ENCODE measurements at regions not wholly inside any gene's neighbourhood (a gene's known extent, or its start where the extent isn't known, plus 50 kb on each side); places are given as distances from the start of the nearest gene placed in this dataset.

DNA sequence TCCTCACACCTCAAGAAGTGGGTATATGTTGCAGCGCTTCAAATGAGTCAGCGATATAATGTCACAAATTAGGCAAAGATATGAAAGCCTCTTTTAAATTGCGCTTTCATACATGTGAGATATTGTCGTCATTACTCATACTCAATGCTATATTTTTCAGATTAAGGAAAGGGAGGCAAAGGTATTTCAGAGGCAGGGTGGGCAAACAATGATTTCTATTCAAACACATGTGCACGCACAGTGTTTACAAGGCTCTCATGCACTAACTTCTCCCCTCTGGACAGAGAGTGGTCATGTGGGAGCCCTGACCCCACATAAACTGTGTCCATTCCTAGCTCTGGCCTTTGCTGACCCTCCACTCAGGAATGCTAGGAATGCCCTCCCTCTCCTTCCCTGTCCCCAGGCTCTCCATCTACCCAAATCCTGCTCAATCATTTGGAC, 112.1 kb upstream of the TMEM170B start:
- no peak for ATAC-seq
- TF ChIP-seq ZFP30 (CRISPR knock-in tag; IDR thresholded peaks at IDR 0.05): no peak

DNA sequence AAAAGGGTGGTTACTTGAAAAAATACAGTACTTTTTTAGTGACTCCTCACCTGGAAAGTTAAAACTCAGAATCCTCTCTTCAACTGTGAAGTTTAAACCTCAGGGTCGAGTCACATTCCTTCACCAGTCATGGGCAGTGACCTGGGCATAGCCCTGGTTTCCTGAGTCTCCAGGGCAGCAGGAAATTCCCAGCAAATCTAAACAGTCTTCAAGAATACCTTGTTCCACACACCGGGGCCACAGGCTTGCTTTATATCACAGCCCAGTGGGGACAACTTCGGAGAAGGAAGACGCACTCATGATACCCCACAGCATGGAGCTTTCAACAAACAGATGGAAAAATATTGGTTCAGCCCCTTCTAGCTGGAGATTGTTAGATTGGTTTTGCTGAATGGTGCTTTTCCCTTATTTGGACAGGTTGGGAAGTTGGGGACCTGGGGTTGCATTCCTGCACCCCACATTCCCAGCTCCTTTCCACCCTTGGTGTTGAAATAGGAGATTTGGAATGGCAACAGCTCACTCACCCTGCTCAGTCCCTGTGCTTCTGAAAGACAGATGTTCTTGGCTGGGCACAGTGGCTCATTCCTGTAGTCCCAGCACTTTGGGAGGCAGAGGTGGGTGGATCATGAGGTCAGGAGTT, 113.0 kb upstream of the TMEM170B start:
- no peak for TF ChIP-seq SNAI2 (CRISPR knock-in tag; IDR thresholded peaks at IDR 0.05)
- no peak for TF ChIP-seq TCF4 (CRISPR knock-in tag; IDR thresholded peaks at IDR 0.05; ENCODE audit: borderline replicate concordance)
- ATAC-seq: no peak

DNA sequence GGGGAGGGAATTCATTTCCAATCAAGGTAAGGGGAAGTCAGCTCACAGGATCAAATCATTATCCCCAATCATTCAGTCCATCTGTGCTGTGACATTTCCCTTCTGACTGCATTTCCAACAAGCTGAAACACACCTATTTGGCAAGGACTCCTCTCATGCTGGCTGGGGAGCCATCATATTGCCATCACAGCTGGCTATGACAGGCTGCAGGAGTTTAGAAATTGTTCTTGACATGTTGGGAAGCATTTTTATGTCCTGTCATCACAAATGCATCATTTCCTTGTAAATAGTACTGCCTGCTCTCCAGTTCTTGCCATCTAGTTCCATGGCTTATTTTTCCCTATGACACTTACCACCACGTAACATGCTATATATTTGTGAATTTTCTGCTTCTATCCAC, 113.9 kb upstream of the TMEM170B start:
- no peak for ATAC-seq
- TF ChIP-seq TOX (CRISPR knock-in tag; IDR thresholded peaks at IDR 0.05; ENCODE audit: borderline replicate concordance): no peak
- TF ChIP-seq, protein P1, sequence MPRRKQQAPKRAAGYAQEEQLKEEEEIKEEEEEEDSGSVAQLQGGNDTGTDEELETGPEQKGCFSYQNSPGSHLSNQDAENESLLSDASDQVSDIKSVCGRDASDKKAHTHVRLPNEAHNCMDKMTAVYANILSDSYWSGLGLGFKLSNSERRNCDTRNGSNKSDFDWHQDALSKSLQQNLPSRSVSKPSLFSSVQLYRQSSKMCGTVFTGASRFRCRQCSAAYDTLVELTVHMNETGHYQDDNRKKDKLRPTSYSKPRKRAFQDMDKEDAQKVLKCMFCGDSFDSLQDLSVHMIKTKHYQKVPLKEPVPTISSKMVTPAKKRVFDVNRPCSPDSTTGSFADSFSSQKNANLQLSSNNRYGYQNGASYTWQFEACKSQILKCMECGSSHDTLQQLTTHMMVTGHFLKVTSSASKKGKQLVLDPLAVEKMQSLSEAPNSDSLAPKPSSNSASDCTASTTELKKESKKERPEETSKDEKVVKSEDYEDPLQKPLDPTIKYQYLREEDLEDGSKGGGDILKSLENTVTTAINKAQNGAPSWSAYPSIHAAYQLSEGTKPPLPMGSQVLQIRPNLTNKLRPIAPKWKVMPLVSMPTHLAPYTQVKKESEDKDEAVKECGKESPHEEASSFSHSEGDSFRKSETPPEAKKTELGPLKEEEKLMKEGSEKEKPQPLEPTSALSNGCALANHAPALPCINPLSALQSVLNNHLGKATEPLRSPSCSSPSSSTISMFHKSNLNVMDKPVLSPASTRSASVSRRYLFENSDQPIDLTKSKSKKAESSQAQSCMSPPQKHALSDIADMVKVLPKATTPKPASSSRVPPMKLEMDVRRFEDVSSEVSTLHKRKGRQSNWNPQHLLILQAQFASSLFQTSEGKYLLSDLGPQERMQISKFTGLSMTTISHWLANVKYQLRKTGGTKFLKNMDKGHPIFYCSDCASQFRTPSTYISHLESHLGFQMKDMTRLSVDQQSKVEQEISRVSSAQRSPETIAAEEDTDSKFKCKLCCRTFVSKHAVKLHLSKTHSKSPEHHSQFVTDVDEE (CRISPR knock-in tag; IDR thresholded peaks at IDR 0.05): no peak
- TF ChIP-seq GLIS3 (CRISPR knock-in tag; IDR thresholded peaks at IDR 0.05): no peak
- no peak for TF ChIP-seq ARNTL (CRISPR knock-in tag; IDR thresholded peaks at IDR 0.05; ENCODE audit: borderline replicate concordance, low read depth)
- TF ChIP-seq, protein P2, sequence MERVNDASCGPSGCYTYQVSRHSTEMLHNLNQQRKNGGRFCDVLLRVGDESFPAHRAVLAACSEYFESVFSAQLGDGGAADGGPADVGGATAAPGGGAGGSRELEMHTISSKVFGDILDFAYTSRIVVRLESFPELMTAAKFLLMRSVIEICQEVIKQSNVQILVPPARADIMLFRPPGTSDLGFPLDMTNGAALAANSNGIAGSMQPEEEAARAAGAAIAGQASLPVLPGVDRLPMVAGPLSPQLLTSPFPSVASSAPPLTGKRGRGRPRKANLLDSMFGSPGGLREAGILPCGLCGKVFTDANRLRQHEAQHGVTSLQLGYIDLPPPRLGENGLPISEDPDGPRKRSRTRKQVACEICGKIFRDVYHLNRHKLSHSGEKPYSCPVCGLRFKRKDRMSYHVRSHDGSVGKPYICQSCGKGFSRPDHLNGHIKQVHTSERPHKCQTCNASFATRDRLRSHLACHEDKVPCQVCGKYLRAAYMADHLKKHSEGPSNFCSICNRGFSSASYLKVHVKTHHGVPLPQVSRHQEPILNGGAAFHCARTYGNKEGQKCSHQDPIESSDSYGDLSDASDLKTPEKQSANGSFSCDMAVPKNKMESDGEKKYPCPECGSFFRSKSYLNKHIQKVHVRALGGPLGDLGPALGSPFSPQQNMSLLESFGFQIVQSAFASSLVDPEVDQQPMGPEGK (CRISPR knock-in tag; IDR thresholded peaks at IDR 0.05; ENCODE audit: borderline replicate concordance): no peak
- no peak for TF ChIP-seq ZNF8 (CRISPR knock-in tag; IDR thresholded peaks at IDR 0.05)
- no peak for TF ChIP-seq ISL1 (CRISPR knock-in tag; IDR thresholded peaks at IDR 0.05)
- TF ChIP-seq SNAI2 (CRISPR knock-in tag; IDR thresholded peaks at IDR 0.05): no peak
- no peak for TF ChIP-seq ZNF70 (CRISPR knock-in tag; IDR thresholded peaks at IDR 0.05)
- TF ChIP-seq ZFP30 (CRISPR knock-in tag; IDR thresholded peaks at IDR 0.05): no peak

DNA sequence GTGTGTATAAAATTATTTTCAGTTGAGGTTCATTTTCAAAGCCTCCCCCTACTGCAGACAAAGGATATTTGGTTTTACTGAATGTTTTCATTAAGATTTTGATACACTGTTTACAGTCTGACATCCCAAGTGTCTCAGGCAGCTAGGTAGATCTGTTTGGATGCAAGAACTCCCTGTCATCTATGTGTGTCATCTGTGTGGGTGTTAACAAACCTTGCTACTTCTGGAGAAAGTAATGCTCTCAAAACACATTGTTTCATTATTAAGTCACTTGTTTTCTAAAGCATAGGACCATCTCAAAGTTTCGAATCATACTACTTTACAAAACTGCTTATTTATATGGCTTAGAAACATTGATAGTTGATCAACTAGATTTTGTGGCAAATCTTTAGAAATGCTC, 114.5 kb upstream of the TMEM170B start:
- no peak for TF ChIP-seq PPARA (CRISPR knock-in tag; IDR thresholded peaks at IDR 0.05; ENCODE audit: borderline replicate concordance)
- TF ChIP-seq, protein P2 (CRISPR knock-in tag; IDR thresholded peaks at IDR 0.05; ENCODE audit: borderline replicate concordance): no peak
- no peak for TF ChIP-seq ZFP30 (CRISPR knock-in tag; IDR thresholded peaks at IDR 0.05)
- TF ChIP-seq GLIS3 (CRISPR knock-in tag; IDR thresholded peaks at IDR 0.05): no peak
- TF ChIP-seq ZNF8 (CRISPR knock-in tag; IDR thresholded peaks at IDR 0.05): no peak
- no peak for TF ChIP-seq ISL1 (CRISPR knock-in tag; IDR thresholded peaks at IDR 0.05)
- TF ChIP-seq ZNF70 (CRISPR knock-in tag; IDR thresholded peaks at IDR 0.05): no peak
- no peak for TF ChIP-seq ESRRG (CRISPR knock-in tag; IDR thresholded peaks at IDR 0.05)
- no peak for ATAC-seq

DNA sequence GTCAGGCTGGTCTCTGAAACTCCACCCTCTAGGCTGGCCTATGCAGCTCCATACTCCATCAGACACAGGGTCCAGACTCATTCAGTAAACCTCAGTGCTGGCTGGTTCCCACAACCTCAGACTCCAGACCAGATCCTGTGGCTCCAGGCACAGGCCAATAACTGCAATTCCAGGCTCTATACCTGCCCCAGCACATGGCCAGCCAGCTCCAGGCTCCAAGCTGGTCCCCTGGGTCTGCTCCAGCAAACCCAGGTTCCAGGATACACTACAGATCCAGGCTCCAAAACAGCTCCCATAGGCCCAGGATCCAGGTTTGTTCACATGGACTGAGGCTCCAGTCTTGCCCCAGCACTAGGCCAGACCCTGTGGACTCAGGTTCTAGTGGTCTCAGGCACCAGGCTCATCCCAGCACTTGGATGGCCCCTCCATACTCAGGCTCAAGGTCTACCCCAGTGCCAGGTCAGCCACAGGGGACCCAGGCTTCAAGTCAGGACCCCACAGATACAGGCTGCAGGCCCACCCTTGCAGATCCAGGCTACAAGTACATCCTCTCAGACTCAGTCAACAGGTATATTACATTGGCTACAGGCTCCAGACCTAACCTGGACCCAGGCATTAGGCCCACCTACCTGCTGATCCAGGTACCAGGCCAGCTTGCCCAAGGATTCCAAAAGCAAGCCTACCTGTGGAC, 117.6 kb upstream of the TMEM170B start:
- no peak for ATAC-seq
- no peak for TF ChIP-seq TOX (CRISPR knock-in tag; IDR thresholded peaks at IDR 0.05; ENCODE audit: borderline replicate concordance)
- no peak for TF ChIP-seq CSDC2 (CRISPR knock-in tag; IDR thresholded peaks at IDR 0.05)
- TF ChIP-seq, protein P3, sequence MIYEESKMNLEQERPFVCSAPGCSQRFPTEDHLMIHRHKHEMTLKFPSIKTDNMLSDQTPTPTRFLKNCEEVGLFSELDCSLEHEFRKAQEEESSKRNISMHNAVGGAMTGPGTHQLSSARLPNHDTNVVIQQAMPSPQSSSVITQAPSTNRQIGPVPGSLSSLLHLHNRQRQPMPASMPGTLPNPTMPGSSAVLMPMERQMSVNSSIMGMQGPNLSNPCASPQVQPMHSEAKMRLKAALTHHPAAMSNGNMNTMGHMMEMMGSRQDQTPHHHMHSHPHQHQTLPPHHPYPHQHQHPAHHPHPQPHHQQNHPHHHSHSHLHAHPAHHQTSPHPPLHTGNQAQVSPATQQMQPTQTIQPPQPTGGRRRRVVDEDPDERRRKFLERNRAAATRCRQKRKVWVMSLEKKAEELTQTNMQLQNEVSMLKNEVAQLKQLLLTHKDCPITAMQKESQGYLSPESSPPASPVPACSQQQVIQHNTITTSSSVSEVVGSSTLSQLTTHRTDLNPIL (CRISPR knock-in tag; IDR thresholded peaks at IDR 0.05; ENCODE audit: low read depth): no peak
- TF ChIP-seq, protein P1 (CRISPR knock-in tag; IDR thresholded peaks at IDR 0.05): no peak
- no peak for TF ChIP-seq GLIS3 (CRISPR knock-in tag; IDR thresholded peaks at IDR 0.05)
- no peak for TF ChIP-seq OSR1 (CRISPR knock-in tag; IDR thresholded peaks at IDR 0.05)
- TF ChIP-seq BACH2 (CRISPR knock-in tag; IDR thresholded peaks at IDR 0.05; ENCODE audit: borderline replicate concordance): no peak
- TF ChIP-seq ZC3H10 (CRISPR knock-in tag; IDR thresholded peaks at IDR 0.05): no peak
